Fibroblast of the conjunctiva (primary cell): ENCODE measurements at regions not wholly inside any gene's neighbourhood (a gene's known extent, or its start where the extent isn't known, plus 50 kb on each side); places are given as distances from the start of the nearest gene placed in this dataset.

Source experiments
- DNase-seq: peaks from one replicate; pipeline ENCODE4 v3.0.0-alpha.2; 2010; ENCODE audit warnings: low read depth

GRCh38 chr16:74232806-74233465, 63.7 kb upstream of the PSMD7 start:
- no peak for DNase-seq

GRCh38 chr16:74230126-74230525, 66.5 kb upstream of the PSMD7 start:
- no peak for DNase-seq

- peak; percentile 5 for DNase-seq
These were observed 70.2 kb upstream of the PSMD7 start for GRCh38 chr16:74226338-74226954.

GRCh38 chr16:74224828-74225612, 71.6 kb upstream of the PSMD7 start:
- no peak for DNase-seq

GRCh38 chr16:74221828-74222227, 74.8 kb upstream of the PSMD7 start:
- DNase-seq: no peak

GRCh38 chr16:74219706-74220105, 76.9 kb upstream of the PSMD7 start:
- no peak for DNase-seq

- DNase-seq: no peak
These were observed 77.7 kb upstream of the PSMD7 start for GRCh38 chr16:74218871-74219270.

- DNase-seq: peak; percentile 2
These were observed 80.3 kb upstream of the PSMD7 start for GRCh38 chr16:74216319-74216718.

GRCh38 chr16:74215249-74215648, 81.4 kb upstream of the PSMD7 start:
- DNase-seq: no peak

- DNase-seq: no peak
These were observed 83.2 kb upstream of the PSMD7 start for GRCh38 chr16:74213372-74213771.

- no peak for DNase-seq
These were observed 86.4 kb upstream of the PSMD7 start for GRCh38 chr16:74210245-74210644.

GRCh38 chr16:74202009-74202408, 94.6 kb upstream of the PSMD7 start:
- DNase-seq: no peak

GRCh38 chr16:74201576-74201975, 95.0 kb upstream of the PSMD7 start:
- DNase-seq: no peak

GRCh38 chr16:74200921-74201320, 95.7 kb upstream of the PSMD7 start:
- no peak for DNase-seq

GRCh38 chr16:74199842-74200124, 96.8 kb upstream of the PSMD7 start:
- DNase-seq: no peak

GRCh38 chr16:74199066-74199841, 97.4 kb upstream of the PSMD7 start:
- DNase-seq: no peak

- no peak for DNase-seq
These were observed 104.3 kb upstream of the PSMD7 start for GRCh38 chr16:74192281-74192797.

GRCh38 chr16:74190292-74190691, 106.3 kb upstream of the PSMD7 start:
- DNase-seq: no peak

- no peak for DNase-seq
These were observed 107.8 kb upstream of the PSMD7 start for GRCh38 chr16:74188856-74189255.

- DNase-seq: peak; percentile 76
These were observed 110.0 kb upstream of the PSMD7 start for GRCh38 chr16:74186561-74186971.

- no peak for DNase-seq
These were observed 111.8 kb upstream of the PSMD7 start for GRCh38 chr16:74184839-74185238.

- DNase-seq: no peak
These were observed 112.8 kb upstream of the PSMD7 start for GRCh38 chr16:74183601-74184360.
